Suprapubic skin (tissue), 3 donors: ENCODE measurements at regions not wholly inside any gene's neighbourhood (a gene's known extent, or its start where the extent isn't known, plus 50 kb on each side); places are given as distances from the start of the nearest gene placed in this dataset.

Source experiments
- EP300 ChIP-seq: sonication (generic); formaldehyde crosslinking; IDR thresholded peaks from one replicate; pipeline ENCODE4 v1.6.1; 2017; ENCODE audit warnings: antibody characterized with exemption
- TF ChIP-seq, protein P1 (sequence below), 2 donors: fragments of 200-600 bp in 1 of 2; fragments of 450-650 bp in 1 of 2; sonication (generic) in 1 of 2; IDR thresholded peaks; one replicate each; pipeline ENCODE4 v1.5.1; 2016 to 2019; ENCODE audit warnings: antibody characterized with exemption in 2 of 2, mild to moderate bottlenecking in 1 of 2, moderate library complexity in 1 of 2

DNA sequence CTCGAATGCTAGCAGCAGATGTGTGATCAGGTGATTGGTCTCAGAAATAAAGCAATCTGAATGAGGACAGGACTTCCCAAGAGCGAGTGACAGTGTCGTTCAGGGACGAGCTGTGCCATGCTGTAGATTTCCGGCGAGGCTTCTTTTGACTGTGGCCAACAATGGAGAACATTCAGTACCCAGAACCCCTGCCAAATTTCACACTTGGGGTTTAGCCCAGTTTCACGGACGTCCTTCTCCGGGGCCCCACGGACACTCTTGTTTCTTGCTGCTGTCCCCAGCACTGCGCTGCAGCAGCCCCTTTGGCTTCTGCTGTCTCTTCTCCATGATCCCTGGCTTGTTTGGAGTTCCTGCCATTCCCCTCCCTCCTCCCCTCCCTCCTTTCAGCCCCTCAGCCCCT lies 115.1 kb upstream of the GRAMD1B start:
- TF ChIP-seq, protein P1, sequence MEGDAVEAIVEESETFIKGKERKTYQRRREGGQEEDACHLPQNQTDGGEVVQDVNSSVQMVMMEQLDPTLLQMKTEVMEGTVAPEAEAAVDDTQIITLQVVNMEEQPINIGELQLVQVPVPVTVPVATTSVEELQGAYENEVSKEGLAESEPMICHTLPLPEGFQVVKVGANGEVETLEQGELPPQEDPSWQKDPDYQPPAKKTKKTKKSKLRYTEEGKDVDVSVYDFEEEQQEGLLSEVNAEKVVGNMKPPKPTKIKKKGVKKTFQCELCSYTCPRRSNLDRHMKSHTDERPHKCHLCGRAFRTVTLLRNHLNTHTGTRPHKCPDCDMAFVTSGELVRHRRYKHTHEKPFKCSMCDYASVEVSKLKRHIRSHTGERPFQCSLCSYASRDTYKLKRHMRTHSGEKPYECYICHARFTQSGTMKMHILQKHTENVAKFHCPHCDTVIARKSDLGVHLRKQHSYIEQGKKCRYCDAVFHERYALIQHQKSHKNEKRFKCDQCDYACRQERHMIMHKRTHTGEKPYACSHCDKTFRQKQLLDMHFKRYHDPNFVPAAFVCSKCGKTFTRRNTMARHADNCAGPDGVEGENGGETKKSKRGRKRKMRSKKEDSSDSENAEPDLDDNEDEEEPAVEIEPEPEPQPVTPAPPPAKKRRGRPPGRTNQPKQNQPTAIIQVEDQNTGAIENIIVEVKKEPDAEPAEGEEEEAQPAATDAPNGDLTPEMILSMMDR (IDR thresholded peaks at IDR 0.05): no peak
- TF ChIP-seq EP300: no peak
